ENCODE measurements at regions not wholly inside any gene's neighbourhood (a gene's known extent, or its start where the extent isn't known, plus 50 kb on each side); places are given as distances from the start of the nearest gene placed in this dataset.

DNA sequence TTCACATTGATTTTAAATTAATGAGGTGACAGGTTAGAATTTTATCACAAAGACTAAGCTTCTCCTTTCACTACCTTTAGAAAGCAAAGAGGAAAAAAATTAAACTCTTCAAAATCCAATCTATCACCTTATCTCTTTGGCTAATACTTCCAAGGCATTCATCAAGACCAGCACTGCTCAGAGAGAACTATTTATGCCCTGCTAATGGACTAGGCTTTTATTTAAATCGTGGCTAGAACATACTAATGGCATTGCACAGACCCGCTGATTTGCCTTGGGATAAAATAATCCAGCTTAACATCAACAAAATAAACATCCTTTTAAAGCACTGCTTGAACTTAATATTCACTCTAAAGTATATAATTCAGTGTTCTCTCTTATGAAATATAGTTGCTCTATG lies 880.4 kb downstream of the HACE1 start:
- TF ChIP-seq POLR2A (IDR thresholded peaks at IDR 0.05) = no peak
- TF ChIP-seq, protein P1, sequence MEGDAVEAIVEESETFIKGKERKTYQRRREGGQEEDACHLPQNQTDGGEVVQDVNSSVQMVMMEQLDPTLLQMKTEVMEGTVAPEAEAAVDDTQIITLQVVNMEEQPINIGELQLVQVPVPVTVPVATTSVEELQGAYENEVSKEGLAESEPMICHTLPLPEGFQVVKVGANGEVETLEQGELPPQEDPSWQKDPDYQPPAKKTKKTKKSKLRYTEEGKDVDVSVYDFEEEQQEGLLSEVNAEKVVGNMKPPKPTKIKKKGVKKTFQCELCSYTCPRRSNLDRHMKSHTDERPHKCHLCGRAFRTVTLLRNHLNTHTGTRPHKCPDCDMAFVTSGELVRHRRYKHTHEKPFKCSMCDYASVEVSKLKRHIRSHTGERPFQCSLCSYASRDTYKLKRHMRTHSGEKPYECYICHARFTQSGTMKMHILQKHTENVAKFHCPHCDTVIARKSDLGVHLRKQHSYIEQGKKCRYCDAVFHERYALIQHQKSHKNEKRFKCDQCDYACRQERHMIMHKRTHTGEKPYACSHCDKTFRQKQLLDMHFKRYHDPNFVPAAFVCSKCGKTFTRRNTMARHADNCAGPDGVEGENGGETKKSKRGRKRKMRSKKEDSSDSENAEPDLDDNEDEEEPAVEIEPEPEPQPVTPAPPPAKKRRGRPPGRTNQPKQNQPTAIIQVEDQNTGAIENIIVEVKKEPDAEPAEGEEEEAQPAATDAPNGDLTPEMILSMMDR (IDR thresholded peaks at IDR 0.05) = no peak
